HG03460 (cell line): ENCODE measurements at regions not wholly inside any gene's neighbourhood (a gene's known extent, or its start where the extent isn't known, plus 50 kb on each side); places are given as distances from the start of the nearest gene placed in this dataset.
"Not testable (repeated sequence)": the region's sequence is repeated elsewhere in the genome, so short reads cannot be mapped to it uniquely, and the experiment has no call there.

Experiments used
- ATAC-seq: cut with Tn5 transposase; IDR thresholded peaks from one replicate; pipeline ENCODE4 v1.9.1; 2021; ENCODE audit not compliant: unreplicated experiment

DNA sequence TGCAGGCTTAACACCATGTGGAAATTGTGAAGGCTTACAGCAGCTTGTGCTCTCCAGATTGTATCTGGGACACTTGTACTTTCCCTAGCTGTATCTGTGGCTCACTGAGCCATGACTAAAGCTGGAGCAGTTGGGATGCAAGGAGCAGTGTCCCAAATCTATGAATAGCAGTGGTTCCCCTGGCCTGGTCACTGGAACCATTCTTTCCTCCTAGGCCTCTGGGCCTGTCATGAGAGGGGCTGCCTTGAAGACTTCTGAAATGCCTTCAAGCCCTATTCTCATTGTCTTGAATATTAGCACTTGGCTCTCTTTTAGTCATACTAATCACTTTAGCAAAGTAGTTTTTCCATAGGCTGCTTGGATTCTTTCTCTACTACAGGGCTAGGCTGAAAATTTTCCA is 186.8 kb upstream of the LRATD1 start:
- no peak for ATAC-seq

- ATAC-seq, result no peak
Observed at GRCh38 chr2:14448340-14448739, 184.2 kb upstream of the LRATD1 start.

DNA sequence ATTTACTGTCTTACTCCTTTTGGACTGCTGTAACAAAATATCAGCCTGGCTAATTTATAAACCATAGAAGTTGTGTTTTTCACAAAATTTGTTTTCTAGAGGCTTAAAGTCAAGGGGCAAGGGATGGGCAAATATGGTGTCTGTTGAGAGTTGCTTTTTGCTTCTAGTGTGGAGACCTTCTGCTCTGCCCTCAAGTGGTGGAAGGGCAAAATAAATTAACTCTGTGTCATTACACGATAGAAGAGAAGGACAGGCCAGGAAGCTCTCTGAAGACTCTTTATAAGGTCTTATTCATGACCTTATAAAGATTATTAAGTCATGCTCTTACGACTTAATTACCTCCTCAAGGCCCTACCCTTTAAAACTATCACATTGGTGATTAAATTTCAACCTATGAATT is 181.2 kb upstream of the LRATD1 start:
- ATAC-seq, result no peak

GRCh38 chr2:14454202-14454601 is 178.3 kb upstream of the LRATD1 start:
- no peak for ATAC-seq

DNA sequence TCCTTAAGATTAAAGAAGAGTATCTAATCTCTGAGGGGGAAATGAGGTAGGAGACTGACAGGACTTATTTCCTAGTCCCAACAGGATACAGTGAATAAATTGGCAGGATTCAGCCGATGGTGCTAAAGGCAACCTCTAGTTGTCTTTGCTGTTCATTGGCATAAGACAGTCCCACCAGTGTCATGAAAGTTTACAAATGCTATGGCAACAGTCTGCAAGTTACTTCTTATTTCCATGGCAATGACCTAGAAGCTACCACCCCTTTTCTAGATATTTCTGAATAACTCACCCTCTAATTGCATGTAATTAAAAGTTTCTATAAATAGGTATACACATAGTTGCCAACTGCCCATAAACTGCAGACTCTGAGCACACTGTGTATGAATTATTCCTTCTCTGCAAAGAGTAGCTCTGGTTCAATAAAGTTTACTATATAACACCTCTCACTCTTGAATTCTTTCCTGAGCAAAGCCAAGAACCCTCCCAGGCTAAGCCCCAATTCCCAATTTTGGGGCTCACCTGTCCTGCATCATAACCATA is 172.7 kb upstream of the LRATD1 start:
- ATAC-seq, result no peak

GRCh38 chr2:14475994-14476393 is 156.5 kb upstream of the LRATD1 start:
- no peak for ATAC-seq

DNA sequence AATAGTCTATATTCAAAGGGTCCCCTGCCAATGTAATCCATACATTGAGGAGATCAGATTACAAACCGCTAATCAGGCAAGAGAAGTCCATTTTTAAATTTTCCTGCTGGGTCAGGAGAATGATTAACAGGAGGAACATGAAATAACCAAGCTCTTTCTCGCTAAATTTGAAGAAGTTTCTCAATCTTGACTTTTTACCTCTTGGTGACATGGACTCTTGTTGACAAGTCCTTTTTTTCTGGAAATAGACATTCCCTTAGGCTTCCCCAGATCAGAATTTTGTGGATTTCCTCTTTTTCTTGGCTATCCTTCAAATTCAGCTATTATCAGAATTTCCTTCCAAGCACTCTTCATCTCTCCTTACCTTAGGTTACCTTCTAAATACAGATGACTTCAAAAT is 153.0 kb upstream of the LRATD1 start:
- no peak for ATAC-seq

DNA sequence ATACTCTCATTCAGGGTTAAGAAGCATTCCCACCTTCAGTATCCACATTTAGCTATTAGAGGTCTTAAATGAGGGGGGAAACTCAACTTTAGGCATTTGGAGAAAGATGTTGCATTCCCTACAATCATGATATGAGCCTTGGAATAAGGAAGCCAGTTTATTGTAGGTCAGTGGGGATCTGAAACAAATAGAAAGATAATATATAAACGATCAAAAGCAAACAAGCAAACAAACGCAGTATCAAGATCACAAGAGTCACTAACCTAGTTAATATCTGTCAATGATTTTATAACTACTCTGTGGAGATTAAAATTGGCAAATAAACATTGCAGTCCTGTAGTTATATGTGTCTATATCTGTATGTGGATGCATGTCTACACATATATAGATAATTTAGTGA is 152.4 kb upstream of the LRATD1 start:
- ATAC-seq, result no peak

DNA sequence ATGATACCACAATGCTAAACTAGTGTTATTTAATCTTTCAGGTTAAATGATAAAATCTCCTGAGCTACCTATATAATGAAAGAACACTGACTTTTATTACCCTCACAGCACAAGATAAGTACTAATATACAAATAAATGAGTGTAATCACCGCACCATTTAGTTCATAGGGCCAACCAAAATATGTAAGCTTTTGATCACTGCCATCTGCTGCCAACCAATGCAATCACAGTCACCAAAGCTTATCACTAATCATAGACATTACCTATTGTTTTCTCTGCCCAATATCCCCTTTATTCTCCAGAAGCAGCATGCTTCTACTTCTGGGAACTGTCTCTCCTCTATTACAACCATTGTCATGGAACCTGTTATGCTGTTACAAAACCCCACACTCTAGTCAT is 151.6 kb upstream of the LRATD1 start:
- no peak for ATAC-seq

- ATAC-seq, result no peak
Observed at GRCh38 chr2:14492920-14493503, 139.5 kb upstream of the LRATD1 start.

GRCh38 chr2:14494759-14495158 is 137.8 kb upstream of the LRATD1 start:
- no peak for ATAC-seq

GRCh38 chr2:14501061-14501460 is 131.5 kb upstream of the LRATD1 start:
- ATAC-seq, result no peak

- not testable (repeated sequence) for ATAC-seq
Observed at GRCh38 chr2:14506955-14507354, 125.6 kb upstream of the LRATD1 start.

DNA sequence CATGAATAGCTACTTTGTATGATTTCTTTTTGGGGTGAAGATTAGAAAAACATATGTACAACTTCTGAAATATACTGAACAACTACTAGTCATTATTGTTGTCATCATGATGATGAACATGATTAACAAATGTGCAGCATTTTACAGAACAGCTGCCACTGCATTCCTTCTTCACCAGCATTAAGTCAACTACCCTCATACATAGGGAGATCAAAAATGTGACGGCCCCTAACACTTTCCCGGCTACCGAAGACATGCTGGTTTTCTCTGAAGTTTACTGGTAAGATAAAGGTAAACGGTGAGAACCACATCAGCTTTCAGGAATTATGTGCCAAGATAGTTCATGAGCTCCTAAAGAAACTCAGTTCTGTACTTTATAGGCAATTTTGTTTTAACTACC is 121.0 kb upstream of the LRATD1 start:
- no peak for ATAC-seq

DNA sequence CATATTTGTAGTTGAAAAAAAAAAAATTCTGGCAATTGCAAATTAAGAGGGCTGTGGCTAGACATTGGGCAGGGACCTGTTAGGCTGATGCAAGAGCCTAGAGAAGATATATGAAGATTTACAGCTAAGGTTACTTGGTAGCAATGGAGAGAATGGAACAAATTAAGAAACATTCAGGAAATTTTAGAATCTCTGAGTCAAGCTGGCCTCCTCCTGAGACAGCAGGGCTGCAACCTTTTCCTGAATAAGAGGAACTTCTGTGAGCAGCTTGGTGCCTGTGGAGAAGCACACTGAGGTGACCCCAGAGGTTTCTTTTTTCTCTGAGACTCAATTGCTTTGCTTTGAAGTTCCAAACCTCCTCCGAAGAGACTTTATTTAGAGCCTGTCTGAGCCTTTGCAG is 118.6 kb upstream of the LRATD1 start:
- ATAC-seq, result no peak

- ATAC-seq, result no peak
Observed at GRCh38 chr2:14516844-14517243, 115.7 kb upstream of the LRATD1 start.

DNA sequence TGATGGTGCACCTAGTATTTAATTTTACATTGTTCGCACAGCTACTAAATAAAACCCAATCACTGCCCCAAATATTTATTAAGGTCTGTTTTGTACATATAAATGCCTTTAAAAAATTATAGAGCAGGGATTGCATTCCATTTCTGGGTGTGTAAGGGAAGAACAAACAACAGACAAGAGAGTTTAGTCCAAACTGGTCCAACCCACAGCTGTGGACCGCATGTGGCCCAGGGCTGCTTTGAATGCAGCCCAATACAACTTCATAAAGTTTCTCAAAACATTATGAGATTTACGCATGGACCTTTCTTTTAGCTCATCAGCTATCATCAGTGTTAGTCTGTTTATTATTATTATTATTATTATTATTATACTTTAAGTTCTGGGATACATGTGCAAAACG is 114.8 kb upstream of the LRATD1 start:
- ATAC-seq, result no peak

DNA sequence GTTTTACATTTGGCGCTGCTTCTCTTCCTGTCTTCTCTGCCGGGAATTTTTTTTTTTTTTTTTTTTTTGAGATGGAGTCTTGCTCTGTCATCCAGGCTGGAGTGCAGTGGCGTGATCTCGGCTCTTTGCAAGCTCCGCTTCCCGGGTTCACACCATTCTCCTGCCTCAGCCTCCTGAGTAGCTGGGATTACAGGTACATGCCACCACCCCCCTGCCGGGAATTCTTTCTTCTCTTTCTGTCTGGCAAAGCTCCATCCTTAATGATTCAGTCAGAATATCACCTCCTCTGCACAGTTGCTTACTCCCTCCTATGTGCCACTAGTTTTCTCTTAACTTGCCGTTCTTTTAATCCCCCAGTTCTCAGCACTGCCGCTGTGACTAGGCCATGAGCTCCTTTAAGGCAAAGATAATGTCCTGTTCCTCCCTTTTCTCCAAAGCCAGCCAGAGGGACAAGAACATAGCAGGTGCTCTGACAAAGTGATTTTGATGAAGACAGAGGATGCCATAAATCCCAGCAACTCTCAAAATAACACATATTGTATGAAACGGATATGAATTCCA is 112.1 kb upstream of the LRATD1 start:
- no peak for ATAC-seq

DNA sequence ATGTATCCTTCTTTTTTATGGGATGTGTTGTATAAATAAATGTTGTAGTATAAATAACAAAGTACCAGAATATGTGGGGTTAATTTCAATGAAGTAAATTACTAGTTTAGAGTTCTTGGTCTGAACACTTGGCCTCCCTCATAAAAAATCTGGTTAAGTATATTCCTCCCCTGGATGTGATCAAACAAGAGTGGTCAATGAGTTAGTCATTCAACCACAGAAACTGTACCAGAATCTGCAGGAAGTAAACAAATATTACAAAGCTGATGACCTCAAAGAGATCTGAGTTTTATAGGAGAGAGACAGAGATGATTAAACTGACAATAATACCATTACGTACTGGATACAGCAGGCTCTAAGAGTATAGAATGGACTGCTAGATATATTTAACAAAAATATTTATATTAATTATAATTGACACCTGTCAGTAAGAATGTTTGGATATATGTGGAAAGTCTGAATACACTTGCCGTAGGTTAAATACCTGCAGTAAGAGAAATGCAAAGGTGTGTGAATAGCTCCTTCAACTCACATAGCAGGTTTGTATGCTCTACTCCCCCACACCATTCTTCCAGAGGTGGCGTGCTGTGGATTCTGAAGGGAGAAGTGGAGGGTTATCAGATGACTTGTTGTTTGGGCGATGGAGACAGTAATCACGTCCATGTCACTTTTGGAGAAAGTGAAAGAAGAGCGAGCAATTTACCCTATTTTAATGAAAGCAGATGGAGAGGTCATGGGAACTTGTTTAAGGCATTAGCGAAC is 108.3 kb upstream of the LRATD1 start:
- ATAC-seq, result no peak

DNA sequence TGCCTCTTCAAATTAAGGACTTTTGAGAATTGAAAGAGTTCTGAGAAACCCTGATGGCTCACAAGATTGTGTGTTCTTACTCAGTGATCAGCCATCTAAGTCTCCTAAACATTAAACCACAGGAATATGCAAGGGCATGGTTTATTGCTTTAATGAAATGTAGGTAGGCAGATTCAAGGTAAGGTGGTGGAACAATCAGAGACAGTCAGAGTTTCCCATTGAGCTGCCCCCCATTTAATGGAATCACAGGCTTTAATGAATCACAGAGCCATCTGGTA is 107.8 kb upstream of the LRATD1 start:
- no peak for ATAC-seq

GRCh38 chr2:14530506-14530905 is 102.0 kb upstream of the LRATD1 start:
- ATAC-seq, result no peak

GRCh38 chr2:14533131-14533757 is 99.3 kb upstream of the LRATD1 start:
- no peak for ATAC-seq
